CD4-positive, alpha-beta T cell (primary cell): ENCODE measurements at regions not wholly inside any gene's neighbourhood (a gene's known extent, or its start where the extent isn't known, plus 50 kb on each side); places are given as distances from the start of the nearest gene placed in this dataset.

Source experiments
- ATAC-seq: fragments of 200-7000 bp; cut with Tn5 transposase; one replicate; pipeline ENCODE4 v1.10.0; 2022; ENCODE audit warnings: mild to moderate bottlenecking; ENCODE audit not compliant: poor library complexity
- CTCF ChIA-PET: fragments of 350-600 bp; sonication (Branson Sonifier 250); formaldehyde crosslinking; loops from one replicate; lab custom pipeline; 2021; ENCODE audit warnings: antibody characterized with exemption, inconsistent platforms; lab: Charles Lee
- POLR2A ChIA-PET: fragments of 350-600 bp; sonication (Branson Sonifier 250); formaldehyde crosslinking; loops from one replicate; lab custom pipeline; 2021; ENCODE audit warnings: antibody characterized with exemption, inconsistent platforms; lab: Charles Lee
- DNase-seq, 14 experiments: peaks; one replicate each; pipeline ENCODE4 v3.0.0-alpha.2; 2013 to 2020; ENCODE audit warnings: mixed read lengths in 2 of 14
- H3K27ac ChIP-seq, 2 donors: one replicate each; pipeline versions ENCODE4 v1.5.1 to v1.7.0; 2013; ENCODE audit warnings: low read length in 2 of 2, low read depth in 1 of 2, mild to moderate bottlenecking in 1 of 2
- H3K27me3 ChIP-seq, 2 experiments: 1 replicate in 1 of 2; 2 replicates in 1 of 2; pipeline versions ENCODE4 v1.6.1 to v1.7.0; 2013; ENCODE audit warnings: low read length in 2 of 2, control low read depth in 1 of 2, mild to moderate bottlenecking in 1 of 2, moderate library complexity in 1 of 2; ENCODE audit not compliant: insufficient read depth in 2 of 2, control insufficient read depth in 1 of 2
- H3K36me3 ChIP-seq: one replicate; pipeline ENCODE4 v1.6.1; 2013; ENCODE audit warnings: low read length, control low read depth; ENCODE audit not compliant: insufficient read depth
- H3K4me1 ChIP-seq: one replicate; pipeline ENCODE4 v1.6.1; 2013; ENCODE audit warnings: low read length, control low read depth; ENCODE audit not compliant: insufficient read depth
- H3K4me3 ChIP-seq: one replicate; pipeline ENCODE4 v1.5.1; 2013; ENCODE audit warnings: mild to moderate bottlenecking, low read length, moderate library complexity
- H3K9me3 ChIP-seq, 2 experiments: 1 replicate in 1 of 2; 2 replicates in 1 of 2; pipeline versions ENCODE4 v1.6.1 to v1.7.0; 2013; ENCODE audit warnings: low read length in 2 of 2, mild to moderate bottlenecking in 2 of 2, control low read depth in 1 of 2, moderate library complexity in 1 of 2; ENCODE audit not compliant: control insufficient read depth in 1 of 2, insufficient read depth in 1 of 2
- H3K27ac Mint-ChIP-seq: one replicate; pipeline ENCODE4 v1.8.0; 2020; ENCODE audit warnings: mixed read lengths
- H3K27me3 Mint-ChIP-seq: one replicate; pipeline ENCODE4 v1.8.0; 2021; ENCODE audit warnings: mixed read lengths
- H3K36me3 Mint-ChIP-seq: one replicate; pipeline ENCODE4 v1.8.0; 2021; ENCODE audit warnings: low read depth, mixed read lengths
- H3K4me1 Mint-ChIP-seq: one replicate; pipeline ENCODE4 v1.8.0; 2021; ENCODE audit warnings: low read depth, mixed read lengths
- H3K4me3 Mint-ChIP-seq: one replicate; pipeline ENCODE4 v1.8.0; 2020; ENCODE audit warnings: mild to moderate bottlenecking, mixed read lengths
- H3K9me3 Mint-ChIP-seq: one replicate; pipeline ENCODE4 v1.8.0; 2020; ENCODE audit warnings: mixed read lengths
- CTCF ChIP-seq: fragments of 200-600 bp; IDR thresholded peaks from one replicate; pipeline ENCODE4 v1.8.0; 2022; ENCODE audit warnings: antibody characterized with exemption, mild to moderate bottlenecking
- intact Hi-C, 2 experiments: fragments of 100-400 bp; cut with DNase I in 1 of 2; cut with micrococcal nuclease in 1 of 2; formaldehyde crosslinking; loops; one replicate each; pipeline versions ENCODE4 v1.15.1 to v1.9.0; 2023 to 2025; cut with DNase I, micrococcal nuclease

DNA sequence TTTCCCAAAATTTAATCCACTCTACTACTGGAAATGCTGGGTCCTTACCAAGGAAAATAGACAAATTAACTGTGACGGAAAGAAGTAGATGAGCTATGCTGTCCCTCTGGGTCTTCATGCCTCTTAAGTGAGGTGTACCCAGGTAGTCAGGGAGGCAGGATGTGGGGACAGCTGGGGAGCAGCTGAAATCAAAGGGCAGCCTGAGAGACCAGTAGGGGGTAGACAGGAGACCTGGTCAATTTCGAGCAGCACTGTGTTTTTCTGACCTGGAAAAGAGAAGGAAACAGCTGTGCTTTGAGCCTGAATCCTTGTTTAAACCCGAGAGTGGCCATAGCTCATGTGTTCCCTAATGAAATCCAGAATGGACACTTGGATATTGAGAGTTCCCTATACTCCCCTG lies 587.3 kb downstream of the EFNB2 start:
- TF ChIP-seq CTCF: no peak
- DNase-seq (no peak), ATAC-seq (no peak)
- Mint-ChIP-seq H3K27ac (no peak overlapping the region), H3K4me3 (no peak overlapping the region), H3K4me1 (no peaks in the 10 kb centered on the region), H3K27me3 (no peaks in the 10 kb centered on the region), H3K36me3 (no peaks in the 10 kb centered on the region), H3K9me3 (peaks cover 3% of the 10 kb centered on the region)
- H3K27ac ChIP-seq: no peak overlapping the region
- no peak overlapping the region for H3K4me3 ChIP-seq
- H3K36me3 ChIP-seq: no peaks in the 10 kb centered on the region
- peaks cover 0 to 4% of the 10 kb centered on the region in 2 experiments for H3K9me3 ChIP-seq
- intact Hi-C loops: no loop called here
- no peaks in the 10 kb centered on the region for H3K27me3 ChIP-seq
- H3K4me1 ChIP-seq: no peaks in the 10 kb centered on the region
- ChIA-PET POLR2A (no interaction called here), CTCF (no interaction called here)

GRCh38 chr13:105940882-105941281 lies 594.6 kb downstream of the EFNB2 start:
- peaks cover 0 to 8% of the 10 kb centered on the region in 2 experiments for H3K9me3 ChIP-seq
- ATAC-seq: no peak
- H3K36me3 ChIP-seq: no peaks in the 10 kb centered on the region
- Mint-ChIP-seq H3K27ac (no peak overlapping the region), H3K36me3 (no peaks in the 10 kb centered on the region), H3K4me1 (no peaks in the 10 kb centered on the region), H3K4me3 (no peak overlapping the region), H3K27me3 (no peaks in the 10 kb centered on the region), H3K9me3 (no peaks in the 10 kb centered on the region)
- H3K27ac ChIP-seq: no peak overlapping the region
- CTCF ChIA-PET: no interaction called here
- intact Hi-C loops: no loop called here
- no peak for TF ChIP-seq CTCF
- no peaks in the 10 kb centered on the region for H3K27me3 ChIP-seq
- POLR2A ChIA-PET: no interaction called here
- no peak overlapping the region for H3K4me3 ChIP-seq
- DNase-seq: no peak
- H3K4me1 ChIP-seq: no peaks in the 10 kb centered on the region

DNA sequence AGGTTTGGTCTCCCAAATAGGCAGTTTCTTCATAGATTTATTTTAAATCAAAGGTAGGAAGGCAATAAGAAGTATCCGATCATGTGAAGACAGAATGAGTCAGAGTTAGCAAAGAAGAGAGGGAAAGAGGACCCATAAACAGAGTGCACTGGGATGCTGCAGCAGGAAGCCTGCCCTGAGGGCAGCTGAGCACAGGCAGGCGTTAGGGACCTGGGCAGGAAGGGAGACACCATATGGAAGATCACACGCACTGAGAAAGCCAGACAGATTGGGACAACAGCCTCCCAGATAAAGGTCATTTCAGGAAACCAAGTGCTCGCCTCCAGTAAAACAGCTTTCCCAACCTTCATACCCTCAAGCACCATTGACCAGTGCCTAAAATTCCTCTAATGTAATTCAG lies 598.0 kb downstream of the EFNB2 start:
- no peaks in the 10 kb centered on the region for H3K36me3 ChIP-seq
- no peak for ATAC-seq
- Mint-ChIP-seq H3K27me3 (no peaks in the 10 kb centered on the region), H3K9me3 (no peaks in the 10 kb centered on the region), H3K27ac (no peak overlapping the region), H3K36me3 (no peaks in the 10 kb centered on the region), H3K4me3 (no peak overlapping the region), H3K4me1 (no peaks in the 10 kb centered on the region)
- H3K9me3 ChIP-seq: peaks cover 0 to 4% of the 10 kb centered on the region in 2 experiments
- no peak overlapping the region for H3K27ac ChIP-seq
- H3K27me3 ChIP-seq: no peaks in the 10 kb centered on the region
- no peaks in the 10 kb centered on the region for H3K4me1 ChIP-seq
- CTCF ChIA-PET: no interaction called here
- no peak overlapping the region for H3K4me3 ChIP-seq
- POLR2A ChIA-PET: no interaction called here
- intact Hi-C loops: no loop called here
- DNase-seq: no peak
- TF ChIP-seq CTCF: no peak
